ENCODE measurements at regions not wholly inside any gene's neighbourhood (a gene's known extent, or its start where the extent isn't known, plus 50 kb on each side); places are given as distances from the start of the nearest gene placed in this dataset.

- Histone ChIP-seq H3K4me3 (ENCODE audit: low read depth, low read length) (no peak overlapping the region), H3K27ac (ENCODE audit: insufficient read depth, low read length, poor library complexity, severe bottlenecking) (no peak overlapping the region), H3K4me1 (ENCODE audit: control insufficient read depth, insufficient read depth, low read length, poor library complexity, severe bottlenecking) (no peaks in the 10 kb centered on the region), H3K36me3 (ENCODE audit: control insufficient read depth, insufficient read depth, low read length) (no peaks in the 10 kb centered on the region), H3K27me3 (ENCODE audit: control insufficient read depth, insufficient read depth, low read length) (no peaks in the 10 kb centered on the region), H3K9me3 (ENCODE audit: control insufficient read depth in 2 of 2, low read length in 2 of 2) (peaks cover 13 to 20% of the 10 kb centered on the region in 2 experiments)
- peaks cover 0 to 20% (median 2%) of the 10 kb centered on the region in 7 donors for H3K9me3 Mint-ChIP-seq
- no peak for ATAC-seq (ENCODE audit: low read depth in 2 of 2)
- H3K27ac Mint-ChIP-seq: no peak overlapping the region
- H3K4me1 Mint-ChIP-seq: no peaks in the 10 kb centered on the region
- no peak for DNase-seq
- H3K4me3 Mint-ChIP-seq: no peak overlapping the region
- H3K36me3 Mint-ChIP-seq: no peaks in the 10 kb centered on the region
- H3K27me3 Mint-ChIP-seq: peaks cover 21% of the 10 kb centered on the region
Measured at GRCh38 chr22:48021991-48022401, 1259.5 kb downstream of the TBC1D22A start.

- DNase-seq (no peak), ATAC-seq (ENCODE audit: low read depth in 2 of 2) (no peak)
- no peaks in the 10 kb centered on the region for H3K4me1 Mint-ChIP-seq
- no peak overlapping the region for H3K27ac ChIP-seq (ENCODE audit: insufficient read depth, low read length, poor library complexity, severe bottlenecking)
- H3K4me3 ChIP-seq (ENCODE audit: low read depth, low read length): no peak overlapping the region
- H3K9me3 ChIP-seq (ENCODE audit: control insufficient read depth in 2 of 2, low read length in 2 of 2): peaks cover 13 to 20% of the 10 kb centered on the region in 2 experiments
- H3K4me3 Mint-ChIP-seq: no peak overlapping the region
- H3K36me3 ChIP-seq (ENCODE audit: control insufficient read depth, insufficient read depth, low read length): no peaks in the 10 kb centered on the region
- peaks cover 0 to 20% (median 2%) of the 10 kb centered on the region in 7 donors for H3K9me3 Mint-ChIP-seq
- peaks cover 12% of the 10 kb centered on the region for H3K27me3 Mint-ChIP-seq
- H3K27ac Mint-ChIP-seq: no peak overlapping the region
- H3K4me1 ChIP-seq (ENCODE audit: control insufficient read depth, insufficient read depth, low read length, poor library complexity, severe bottlenecking): no peaks in the 10 kb centered on the region
- no peaks in the 10 kb centered on the region for H3K36me3 Mint-ChIP-seq
- no peaks in the 10 kb centered on the region for H3K27me3 ChIP-seq (ENCODE audit: control insufficient read depth, insufficient read depth, low read length)
Measured at GRCh38 chr22:48018346-48018745, 1255.9 kb downstream of the TBC1D22A start.

GRCh38 chr22:48015701-48016100 lies 1253.3 kb downstream of the TBC1D22A start:
- H3K27ac ChIP-seq (ENCODE audit: insufficient read depth, low read length, poor library complexity, severe bottlenecking): no peak overlapping the region
- Mint-ChIP-seq H3K36me3 (no peaks in the 10 kb centered on the region), H3K9me3 (peaks cover 0 to 20% (median 4%) of the 10 kb centered on the region in 7 donors), H3K27me3 (peaks cover 8% of the 10 kb centered on the region), H3K4me1 (no peaks in the 10 kb centered on the region), H3K4me3 (no peak overlapping the region), H3K27ac (no peak overlapping the region)
- H3K9me3 ChIP-seq (ENCODE audit: control insufficient read depth in 2 of 2, low read length in 2 of 2): peaks cover 13 to 17% of the 10 kb centered on the region in 2 experiments
- no peaks in the 10 kb centered on the region for H3K36me3 ChIP-seq (ENCODE audit: control insufficient read depth, insufficient read depth, low read length)
- H3K4me1 ChIP-seq (ENCODE audit: control insufficient read depth, insufficient read depth, low read length, poor library complexity, severe bottlenecking): no peaks in the 10 kb centered on the region
- no peak for DNase-seq
- ATAC-seq (ENCODE audit: low read depth in 2 of 2): no peak
- H3K27me3 ChIP-seq (ENCODE audit: control insufficient read depth, insufficient read depth, low read length): no peaks in the 10 kb centered on the region
- no peak overlapping the region for H3K4me3 ChIP-seq (ENCODE audit: low read depth, low read length)

GRCh38 chr22:48004936-48005335 lies 1242.5 kb downstream of the TBC1D22A start:
- no peaks in the 10 kb centered on the region for H3K9me3 Mint-ChIP-seq
- Histone ChIP-seq H3K9me3 (ENCODE audit: control insufficient read depth in 2 of 2, low read length in 2 of 2) (no peaks in the 10 kb centered on the region), H3K4me3 (ENCODE audit: low read depth, low read length) (no peak overlapping the region), H3K27ac (ENCODE audit: insufficient read depth, low read length, poor library complexity, severe bottlenecking) (no peak overlapping the region), H3K4me1 (ENCODE audit: control insufficient read depth, insufficient read depth, low read length, poor library complexity, severe bottlenecking) (no peaks in the 10 kb centered on the region), H3K27me3 (ENCODE audit: control insufficient read depth, insufficient read depth, low read length) (no peaks in the 10 kb centered on the region), H3K36me3 (ENCODE audit: control insufficient read depth, insufficient read depth, low read length) (no peaks in the 10 kb centered on the region)
- no peaks in the 10 kb centered on the region for H3K36me3 Mint-ChIP-seq
- H3K27ac Mint-ChIP-seq: no peak overlapping the region
- DNase-seq (no peak), ATAC-seq (ENCODE audit: low read depth in 2 of 2) (no peak)
- H3K4me1 Mint-ChIP-seq: no peaks in the 10 kb centered on the region
- H3K27me3 Mint-ChIP-seq: peaks cover 11% of the 10 kb centered on the region
- no peak overlapping the region for H3K4me3 Mint-ChIP-seq

GRCh38 chr22:48004038-48004437 lies 1241.6 kb downstream of the TBC1D22A start:
- H3K4me3 Mint-ChIP-seq: no peak overlapping the region
- H3K27ac ChIP-seq (ENCODE audit: insufficient read depth, low read length, poor library complexity, severe bottlenecking): no peak overlapping the region
- no peaks in the 10 kb centered on the region for H3K36me3 ChIP-seq (ENCODE audit: control insufficient read depth, insufficient read depth, low read length)
- H3K36me3 Mint-ChIP-seq: no peaks in the 10 kb centered on the region
- H3K4me1 Mint-ChIP-seq: no peaks in the 10 kb centered on the region
- H3K9me3 Mint-ChIP-seq: no peaks in the 10 kb centered on the region
- no peak for ATAC-seq (ENCODE audit: low read depth in 2 of 2)
- no peaks in the 10 kb centered on the region for H3K9me3 ChIP-seq (ENCODE audit: control insufficient read depth in 2 of 2, low read length in 2 of 2)
- no peaks in the 10 kb centered on the region for H3K27me3 ChIP-seq (ENCODE audit: control insufficient read depth, insufficient read depth, low read length)
- peaks cover 8% of the 10 kb centered on the region for H3K27me3 Mint-ChIP-seq
- H3K4me3 ChIP-seq (ENCODE audit: low read depth, low read length): no peak overlapping the region
- H3K4me1 ChIP-seq (ENCODE audit: control insufficient read depth, insufficient read depth, low read length, poor library complexity, severe bottlenecking): no peaks in the 10 kb centered on the region
- DNase-seq: no peak
- no peak overlapping the region for H3K27ac Mint-ChIP-seq

- DNase-seq (no peak), ATAC-seq (ENCODE audit: low read depth in 2 of 2) (no peak)
- no peak overlapping the region for H3K4me3 Mint-ChIP-seq
- Histone ChIP-seq H3K4me1 (ENCODE audit: control insufficient read depth, insufficient read depth, low read length, poor library complexity, severe bottlenecking) (no peaks in the 10 kb centered on the region), H3K4me3 (ENCODE audit: low read depth, low read length) (no peak overlapping the region), H3K27ac (ENCODE audit: insufficient read depth, low read length, poor library complexity, severe bottlenecking) (no peak overlapping the region), H3K27me3 (ENCODE audit: control insufficient read depth, insufficient read depth, low read length) (no peaks in the 10 kb centered on the region), H3K9me3 (ENCODE audit: control insufficient read depth in 2 of 2, low read length in 2 of 2) (no peaks in the 10 kb centered on the region), H3K36me3 (ENCODE audit: control insufficient read depth, insufficient read depth, low read length) (no peaks in the 10 kb centered on the region)
- H3K27me3 Mint-ChIP-seq: peaks cover 8% of the 10 kb centered on the region
- no peak overlapping the region for H3K27ac Mint-ChIP-seq
- no peaks in the 10 kb centered on the region for H3K4me1 Mint-ChIP-seq
- H3K9me3 Mint-ChIP-seq: peaks cover 0 to 2% (median 0%) of the 10 kb centered on the region in 7 donors
- no peaks in the 10 kb centered on the region for H3K36me3 Mint-ChIP-seq
Measured at GRCh38 chr22:48001101-48001500, 1238.7 kb downstream of the TBC1D22A start.

- Mint-ChIP-seq H3K4me1 (no peaks in the 10 kb centered on the region), H3K9me3 (peaks cover 0 to 4% (median 0%) of the 10 kb centered on the region in 7 donors)
- no peak for ATAC-seq (ENCODE audit: low read depth in 2 of 2)
Measured at GRCh38 chr22:47997612-47998011, 1235.2 kb downstream of the TBC1D22A start.

GRCh38 chr22:47997052-47997590 lies 1234.7 kb downstream of the TBC1D22A start:
- no peak overlapping the region for H3K4me3 Mint-ChIP-seq
- Histone ChIP-seq H3K27me3 (ENCODE audit: control insufficient read depth, insufficient read depth, low read length) (no peaks in the 10 kb centered on the region), H3K4me1 (ENCODE audit: control insufficient read depth, insufficient read depth, low read length, poor library complexity, severe bottlenecking) (no peaks in the 10 kb centered on the region), H3K4me3 (ENCODE audit: low read depth, low read length) (no peak overlapping the region), H3K27ac (ENCODE audit: insufficient read depth, low read length, poor library complexity, severe bottlenecking) (no peak overlapping the region), H3K36me3 (ENCODE audit: control insufficient read depth, insufficient read depth, low read length) (no peaks in the 10 kb centered on the region), H3K9me3 (ENCODE audit: control insufficient read depth in 2 of 2, low read length in 2 of 2) (no peaks in the 10 kb centered on the region)
- no peaks in the 10 kb centered on the region for H3K4me1 Mint-ChIP-seq
- no peak overlapping the region for H3K27ac Mint-ChIP-seq
- DNase-seq: no peak
- no peaks in the 10 kb centered on the region for H3K36me3 Mint-ChIP-seq
- peaks cover 1% of the 10 kb centered on the region for H3K27me3 Mint-ChIP-seq
- ATAC-seq (ENCODE audit: low read depth in 2 of 2): no peak
- H3K9me3 Mint-ChIP-seq: peaks cover 0 to 4% (median 0%) of the 10 kb centered on the region in 7 donors

More at GRCh38 chr22:47997612-47998011, 1235.2 kb downstream of the TBC1D22A start:
- Mint-ChIP-seq H3K36me3 (no peaks in the 10 kb centered on the region), H3K27me3 (no peaks in the 10 kb centered on the region), H3K27ac (no peak overlapping the region), H3K4me3 (no peak overlapping the region)
- Histone ChIP-seq H3K9me3 (ENCODE audit: control insufficient read depth in 2 of 2, low read length in 2 of 2) (no peaks in the 10 kb centered on the region), H3K36me3 (ENCODE audit: control insufficient read depth, insufficient read depth, low read length) (no peaks in the 10 kb centered on the region), H3K27ac (ENCODE audit: insufficient read depth, low read length, poor library complexity, severe bottlenecking) (no peak overlapping the region), H3K27me3 (ENCODE audit: control insufficient read depth, insufficient read depth, low read length) (no peaks in the 10 kb centered on the region), H3K4me1 (ENCODE audit: control insufficient read depth, insufficient read depth, low read length, poor library complexity, severe bottlenecking) (no peaks in the 10 kb centered on the region), H3K4me3 (ENCODE audit: low read depth, low read length) (no peak overlapping the region)
- no peak for DNase-seq
